Skeletal muscle satellite cell (primary cell): ENCODE measurements at regions not wholly inside any gene's neighbourhood (a gene's known extent, or its start where the extent isn't known, plus 50 kb on each side); places are given as distances from the start of the nearest gene placed in this dataset.
A peak's percentile ranks its signal among the peaks of the same experiment; 100 is the strongest.
"Not testable (repeated sequence)": the region's sequence is repeated elsewhere in the genome, so short reads cannot be mapped to it uniquely, and the experiment has no call there.

ENCODE experiments used
- H3K27me3 ChIP-seq: 2 replicates; pipeline ENCODE4 v1.7.0; 2013; ENCODE audit warnings: low read length; ENCODE audit not compliant: control insufficient read depth, insufficient read depth
- H3K36me3 ChIP-seq: 2 replicates; pipeline ENCODE4 v1.7.0; 2013; ENCODE audit warnings: mild to moderate bottlenecking, control low read depth, low read length; ENCODE audit not compliant: insufficient read depth
- H3K4me1 ChIP-seq: 2 replicates; pipeline ENCODE4 v1.7.0; 2013; ENCODE audit warnings: low read length; ENCODE audit not compliant: control insufficient read depth, insufficient read depth
- H3K4me2 ChIP-seq: 2 replicates; pipeline ENCODE4 v1.7.0; 2013; ENCODE audit warnings: mild to moderate bottlenecking, low read length
- H3K4me3 ChIP-seq: 2 replicates; pipeline ENCODE4 v1.7.0; 2013; ENCODE audit warnings: low read length
- H3K9ac ChIP-seq: 2 replicates; pipeline ENCODE4 v1.7.0; 2013; ENCODE audit warnings: mild to moderate bottlenecking, low read depth, low read length, moderate library complexity
- H3K9me3 ChIP-seq: replicated peaks from 2 replicates; pipeline ENCODE4 v1.7.0; 2013; ENCODE audit warnings: mild to moderate bottlenecking, control low read depth, low read length

- H3K36me3 ChIP-seq, H3K4me3 ChIP-seq, H3K9me3 ChIP-seq, H3K9ac ChIP-seq, H3K27me3 ChIP-seq, H3K4me2 ChIP-seq: not testable (repeated sequence)
- peaks cover 13% of the 10 kb centered on the region for H3K4me1 ChIP-seq
Measured at GRCh38 chr4:3953140-3953489, 186.9 kb downstream of the ADRA2C start.

DNA sequence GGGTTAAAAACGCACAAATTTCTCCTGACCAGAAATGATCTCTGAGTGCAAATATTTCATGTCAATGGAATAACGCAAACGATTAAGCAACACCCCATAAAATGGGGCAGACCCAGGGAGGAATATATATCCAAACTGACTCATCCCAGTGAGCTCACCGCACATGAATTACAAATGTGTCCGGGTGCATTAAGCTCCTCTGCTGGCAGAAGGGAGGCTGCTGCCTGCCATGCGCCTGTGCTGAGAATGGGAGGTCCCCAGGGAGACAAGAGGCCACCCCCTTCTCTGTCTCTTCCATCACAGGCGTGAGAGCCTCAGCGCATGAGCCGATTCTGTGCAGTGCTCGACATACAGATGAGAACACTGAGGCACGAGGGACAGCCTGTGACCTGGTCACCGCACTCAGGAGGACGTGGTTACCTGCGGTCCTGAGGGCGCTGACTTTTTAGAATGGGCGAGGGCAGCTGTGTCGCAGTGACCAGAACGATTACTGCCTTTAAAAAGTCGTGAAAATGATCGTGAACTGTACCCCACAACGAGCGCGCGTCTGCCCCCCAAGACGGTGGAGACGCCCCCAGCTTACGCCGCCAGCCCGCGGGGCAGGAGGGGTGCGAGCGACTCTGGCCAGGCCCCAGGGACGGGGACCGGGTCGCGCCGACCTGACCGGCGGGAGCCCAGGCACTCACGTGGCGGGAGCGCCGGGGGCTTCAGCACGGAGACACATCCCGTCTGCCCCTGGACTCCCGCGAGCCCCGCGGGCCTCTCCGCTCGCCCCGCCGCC, 188.5 kb downstream of the ADRA2C start:
- H3K36me3 ChIP-seq, H3K27me3 ChIP-seq, H3K9me3 ChIP-seq: not testable (repeated sequence)
- Histone ChIP-seq H3K4me1 (peaks cover 13% of the 10 kb centered on the region), H3K4me2 (peak overlapping the region; percentile 99), H3K4me3 (peak overlapping the region; percentile 87), H3K9ac (peak overlapping the region; percentile 98)

- peak overlapping the region; percentile 87 for H3K4me3 ChIP-seq
- peaks cover 13% of the 10 kb centered on the region for H3K4me1 ChIP-seq
- H3K36me3 ChIP-seq, H3K9me3 ChIP-seq, H3K27me3 ChIP-seq: not testable (repeated sequence)
- H3K4me2 ChIP-seq: peak overlapping the region; percentile 99
- peak overlapping the region; percentile 98 for H3K9ac ChIP-seq
Measured at GRCh38 chr4:3955321-3956164, 189.4 kb downstream of the ADRA2C start.

DNA sequence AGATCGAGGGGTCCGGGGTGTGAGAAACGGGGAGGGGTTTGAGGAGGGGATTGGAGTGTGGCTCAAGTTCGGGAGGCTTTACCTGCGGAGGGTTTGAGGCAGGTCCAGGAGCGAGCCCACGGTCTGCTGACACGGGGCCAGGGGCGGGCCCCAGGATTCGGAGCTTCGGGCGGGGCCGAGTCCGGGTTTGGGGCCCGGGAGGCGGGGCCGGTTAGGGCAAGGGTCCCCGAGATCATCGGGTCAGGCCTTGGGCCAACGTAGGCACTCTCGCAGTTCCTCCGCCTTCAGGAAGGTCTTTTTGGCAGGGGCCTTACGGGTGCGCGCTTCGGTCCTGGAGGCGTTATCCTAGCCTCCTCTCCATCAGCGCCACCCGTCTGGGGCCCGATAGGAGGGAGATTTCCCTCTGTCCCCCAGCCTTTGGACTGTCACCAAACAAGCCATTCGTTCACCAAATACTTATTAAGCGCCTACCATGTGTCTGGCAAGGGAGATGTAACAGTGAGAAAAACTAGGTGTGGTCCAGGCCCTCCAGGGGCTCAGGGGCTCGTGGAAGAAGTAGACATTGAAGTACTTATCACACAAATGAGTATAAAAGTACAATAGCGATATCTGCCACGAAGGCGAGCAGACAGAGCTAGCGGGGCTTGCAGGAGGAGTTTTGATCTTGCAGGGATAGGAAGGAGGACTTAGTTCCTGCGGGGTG, 190.1 kb downstream of the ADRA2C start:
- H3K4me1 ChIP-seq: peaks cover 13% of the 10 kb centered on the region
- H3K9me3 ChIP-seq, H3K36me3 ChIP-seq, H3K27me3 ChIP-seq: not testable (repeated sequence)
- H3K4me2 ChIP-seq: peak overlapping the region; percentile 85
- peak overlapping the region; percentile 72 for H3K4me3 ChIP-seq
- peak overlapping the region; percentile 69 for H3K9ac ChIP-seq

DNA sequence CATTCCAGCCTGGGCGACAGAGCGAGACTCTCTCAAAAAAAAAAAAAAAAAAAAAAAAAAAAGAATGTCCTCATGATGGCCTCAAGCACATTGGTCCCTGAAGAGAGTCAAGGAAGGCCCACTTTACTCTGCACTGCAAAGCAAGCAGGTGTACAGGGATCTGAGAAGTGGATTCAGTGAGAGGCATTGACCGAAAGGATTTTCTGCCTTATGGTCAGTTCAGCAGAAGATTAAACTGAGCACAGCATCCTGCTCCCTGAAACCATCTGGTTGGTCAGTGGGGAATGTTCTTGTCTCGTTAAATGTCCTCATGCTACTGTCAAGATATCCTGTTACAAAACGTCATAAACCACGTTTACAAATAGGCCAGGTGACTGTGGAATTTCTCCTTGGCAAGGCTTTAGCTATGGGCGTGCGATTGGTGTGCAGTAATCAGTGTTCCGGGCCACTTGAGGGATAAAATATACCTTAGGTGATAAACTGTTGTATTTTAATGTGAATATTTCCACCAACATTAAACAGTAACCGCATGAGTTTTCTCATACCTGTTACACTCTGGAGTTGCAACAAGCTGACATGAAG, 195.0 kb downstream of the ADRA2C start:
- H3K4me2 ChIP-seq, H3K27me3 ChIP-seq, H3K36me3 ChIP-seq, H3K4me3 ChIP-seq, H3K4me1 ChIP-seq, H3K9me3 ChIP-seq, H3K9ac ChIP-seq: not testable (repeated sequence)

GRCh38 chr4:3964572-3965278, 198.5 kb downstream of the ADRA2C start:
- H3K27me3 ChIP-seq, H3K36me3 ChIP-seq, H3K9me3 ChIP-seq, H3K4me1 ChIP-seq, H3K4me3 ChIP-seq, H3K9ac ChIP-seq, H3K4me2 ChIP-seq: not testable (repeated sequence)

DNA sequence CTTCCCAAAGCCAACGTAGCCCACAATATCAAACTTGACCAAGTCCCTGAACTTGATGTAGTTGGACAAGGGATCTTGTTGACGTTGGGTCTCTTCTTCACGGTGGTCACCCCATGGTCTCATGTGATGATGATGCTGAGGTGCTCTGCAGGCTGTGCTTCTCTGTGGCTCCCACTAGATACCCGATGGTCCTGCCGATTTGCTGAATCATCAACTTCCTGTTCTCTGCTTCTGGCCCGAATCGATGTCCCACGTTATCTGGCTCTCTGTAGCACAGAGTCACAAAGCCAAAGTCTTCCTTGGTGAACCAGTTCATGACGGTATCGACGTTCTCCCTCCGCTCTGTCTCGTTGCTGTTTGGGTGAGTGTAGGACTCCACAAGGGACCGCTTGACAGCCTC, 201.0 kb downstream of the ADRA2C start:
- not testable (repeated sequence) for H3K4me1 ChIP-seq, H3K9ac ChIP-seq, H3K9me3 ChIP-seq, H3K4me3 ChIP-seq, H3K36me3 ChIP-seq, H3K4me2 ChIP-seq, H3K27me3 ChIP-seq

DNA sequence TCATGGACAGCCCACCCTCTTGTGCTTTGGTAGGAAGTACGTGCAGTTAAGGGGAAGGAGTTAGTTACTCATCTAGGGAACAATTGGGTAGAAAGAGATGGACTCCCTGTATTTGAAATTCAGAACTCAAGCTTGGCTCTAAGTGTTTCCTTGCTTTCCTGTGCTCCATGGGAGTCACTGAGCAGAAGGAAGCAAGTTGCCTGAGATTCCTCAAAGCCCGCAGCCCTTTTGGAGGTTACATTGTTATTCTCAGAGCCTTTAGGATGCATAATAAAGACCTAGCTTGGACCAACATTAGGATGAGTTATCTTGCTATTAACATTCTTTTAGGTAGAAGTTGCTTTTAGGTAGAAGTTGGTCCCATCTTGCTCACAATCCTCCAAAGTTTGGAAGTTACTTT, 206.4 kb downstream of the ADRA2C start:
- not testable (repeated sequence) for H3K4me1 ChIP-seq, H3K4me2 ChIP-seq, H3K36me3 ChIP-seq, H3K9me3 ChIP-seq, H3K9ac ChIP-seq, H3K4me3 ChIP-seq
- peaks cover 12% of the 10 kb centered on the region for H3K27me3 ChIP-seq

DNA sequence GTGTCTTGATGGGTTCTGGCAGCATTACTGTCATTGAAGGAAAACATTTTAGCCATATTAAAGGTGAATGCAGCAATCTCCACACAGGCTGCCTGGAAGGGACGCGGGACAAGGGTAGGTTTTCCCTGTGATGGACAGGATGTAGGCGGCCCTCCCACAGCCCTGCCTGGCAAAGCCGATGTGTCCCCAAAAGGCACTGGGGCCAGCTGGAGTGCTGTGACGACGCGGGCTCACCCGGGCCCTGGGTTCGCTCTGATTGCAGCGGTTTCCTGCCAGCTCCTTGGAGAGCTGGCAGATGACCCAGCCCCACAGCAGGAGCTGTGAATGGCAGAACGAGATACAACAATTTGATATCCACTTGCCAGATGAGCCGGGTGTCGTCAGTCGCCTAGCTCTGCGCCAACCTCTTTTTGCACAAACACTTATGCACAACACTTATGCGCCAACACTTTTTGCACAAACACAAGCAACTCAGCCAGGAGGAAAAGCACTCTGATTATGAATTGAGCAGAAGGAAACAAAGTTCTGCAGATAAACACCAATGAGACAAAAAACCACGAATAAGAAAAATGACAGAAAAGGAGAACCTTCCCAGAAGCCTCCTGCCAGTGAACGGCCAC, 207.5 kb downstream of the ADRA2C start:
- peaks cover 12% of the 10 kb centered on the region for H3K27me3 ChIP-seq
- not testable (repeated sequence) for H3K9me3 ChIP-seq, H3K4me3 ChIP-seq, H3K4me1 ChIP-seq, H3K9ac ChIP-seq, H3K4me2 ChIP-seq, H3K36me3 ChIP-seq

GRCh38 chr4:3983518-3984125, 217.4 kb downstream of the ADRA2C start:
- H3K4me1 ChIP-seq, H3K9me3 ChIP-seq, H3K9ac ChIP-seq, H3K27me3 ChIP-seq, H3K36me3 ChIP-seq, H3K4me3 ChIP-seq, H3K4me2 ChIP-seq: not testable (repeated sequence)
